T-cell (primary cell): ENCODE measurements at regions not wholly inside any gene's neighbourhood (a gene's known extent, or its start where the extent isn't known, plus 50 kb on each side); places are given as distances from the start of the nearest gene placed in this dataset.

Experiments
- ATAC-seq, 4 experiments: fragments of 200-7000 bp in 3 of 4; fragments of 150-1000 bp in 1 of 4; cut with Tn5 transposase; replicated peaks in 1 of 4; 1 replicate in 3 of 4; 2 replicates in 1 of 4; pipeline ENCODE4 v1.10.0; 2021; ENCODE audit warnings: moderate library complexity in 3 of 4, mild to moderate bottlenecking in 2 of 4, moderate number of reproducible peaks in 1 of 4
- CTCF ChIA-PET, 2 donors: fragments of 300-600 bp; sonication (Branson Sonifier 250); formaldehyde crosslinking; loops; one replicate each; lab custom pipeline; 2022; ENCODE audit warnings: antibody characterized with exemption in 2 of 2; lab: Charles Lee
- POLR2A ChIA-PET, 2 donors: fragments of 300-600 bp; sonication (Branson Sonifier 250); formaldehyde crosslinking; loops; one replicate each; lab custom pipeline; 2022; ENCODE audit warnings: antibody characterized with exemption in 2 of 2; lab: Charles Lee
- DNase-seq, 35 experiments: peaks; one replicate each; pipeline versions ENCODE4 v3.0.0 to v3.0.0-alpha.2; 2013 to 2023
- H3K27ac ChIP-seq: one replicate; pipeline ENCODE4 v1.5.1; 2013; ENCODE audit warnings: low read length
- H3K27me3 ChIP-seq, 2 experiments: replicated peaks in 1 of 2; 1 replicate in 1 of 2; 2 replicates in 1 of 2; pipeline versions ENCODE4 v1.6.1 to v1.7.0; 2013; ENCODE audit warnings: low read length in 1 of 2, mixed read lengths in 1 of 2; ENCODE audit not compliant: control insufficient read depth in 2 of 2, insufficient read depth in 2 of 2; ENCODE audit errors: extremely low read depth in 1 of 2
- H3K36me3 ChIP-seq, 2 donors: 1 replicate in 1 of 2; 2 replicates in 1 of 2; pipeline versions ENCODE4 v1.6.1 to v1.7.0; 2013; ENCODE audit warnings: low read length in 1 of 2; ENCODE audit not compliant: control insufficient read depth in 2 of 2, insufficient read depth in 1 of 2; ENCODE audit errors: extremely low read depth in 1 of 2
- H3K4me1 ChIP-seq, 2 experiments: 1 replicate in 1 of 2; 2 replicates in 1 of 2; pipeline versions ENCODE4 v1.6.1 to v1.7.0; 2013; ENCODE audit warnings: low read length in 2 of 2, mixed read lengths in 1 of 2; ENCODE audit not compliant: insufficient read depth in 2 of 2, control insufficient read depth in 1 of 2; ENCODE audit errors: extremely low read depth in 1 of 2
- H3K4me3 ChIP-seq, 2 donors: 1 replicate in 1 of 2; 2 replicates in 1 of 2; pipeline versions ENCODE4 v1.5.1 to v1.7.0; 2013; ENCODE audit warnings: mild to moderate bottlenecking in 2 of 2, low read length in 1 of 2, moderate library complexity in 1 of 2; ENCODE audit not compliant: control insufficient read depth in 1 of 2; ENCODE audit errors: extremely low read depth in 1 of 2
- H3K9me3 ChIP-seq: 2 replicates; pipeline ENCODE4 v1.7.0; 2013
- H3K27ac Mint-ChIP-seq, 2 donors: one replicate each; pipeline ENCODE4 v1.8.0; 2020 to 2021; ENCODE audit warnings: mild to moderate bottlenecking in 2 of 2, mixed read lengths in 2 of 2
- H3K27me3 Mint-ChIP-seq, 2 donors: one replicate each; pipeline ENCODE4 v1.8.0; 2021 to 2022; ENCODE audit warnings: mixed read lengths in 2 of 2
- H3K36me3 Mint-ChIP-seq: one replicate; pipeline ENCODE4 v1.8.0; 2021; ENCODE audit warnings: mixed read lengths
- H3K4me1 Mint-ChIP-seq, 3 donors: one replicate each; pipeline ENCODE4 v1.8.0; 2020 to 2022; ENCODE audit warnings: mixed read lengths in 3 of 3, mild to moderate bottlenecking in 1 of 3
- H3K4me3 Mint-ChIP-seq, 3 donors: one replicate each; pipeline ENCODE4 v1.8.0; 2020 to 2022; ENCODE audit warnings: mild to moderate bottlenecking in 3 of 3, mixed read lengths in 3 of 3, moderate library complexity in 3 of 3
- H3K9me3 Mint-ChIP-seq, 3 donors: one replicate each; pipeline ENCODE4 v1.8.0; 2020 to 2022; ENCODE audit warnings: mixed read lengths in 3 of 3
- WGBS: methylation state at CpG from one replicate; pipeline ENCODE4 v1.1.5; 2013; ENCODE audit warnings: missing lambda C conversion rate; ENCODE audit not compliant: insufficient coverage; 5-methylcytosine and 5-hydroxymethylcytosine counted together

DNA sequence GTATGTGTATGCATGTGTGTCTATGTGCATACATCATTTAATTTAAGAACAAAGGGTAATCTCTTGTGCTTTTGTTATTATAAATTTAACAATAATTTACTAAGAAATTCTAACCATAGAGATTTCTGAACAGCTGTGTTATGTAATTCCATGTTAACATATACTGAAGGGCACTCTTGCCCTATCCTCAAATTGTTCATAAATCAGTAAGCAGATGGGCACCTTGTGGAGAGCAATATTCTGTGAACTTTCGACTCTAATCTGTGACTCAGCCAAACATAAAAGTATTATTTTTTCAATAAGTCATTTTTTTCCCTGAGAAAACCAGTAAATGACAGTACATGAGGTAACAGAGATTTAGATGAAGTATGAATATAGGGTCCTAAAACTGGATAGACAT lies 938.3 kb upstream of the CRIM1 start:
- Histone ChIP-seq H3K27me3 (no peaks in the 10 kb centered on the region), H3K4me1 (no peaks in the 10 kb centered on the region), H3K9me3 (no peaks in the 10 kb centered on the region), H3K27ac (no peak overlapping the region), H3K36me3 (no peaks in the 10 kb centered on the region), H3K4me3 (no peak overlapping the region)
- no peaks in the 10 kb centered on the region for H3K4me1 Mint-ChIP-seq
- H3K36me3 Mint-ChIP-seq: no peaks in the 10 kb centered on the region
- ChIA-PET CTCF (no interaction called here), POLR2A (no interaction called here)
- DNase-seq (no peak), ATAC-seq (no peak)
- H3K9me3 Mint-ChIP-seq: peaks cover 0 to 14% (median 3%) of the 10 kb centered on the region in 3 donors
- WGBS: no CpG with 5 or more reads among the region's 1 CpG
- no peak overlapping the region for H3K4me3 Mint-ChIP-seq
- no peak overlapping the region for H3K27ac Mint-ChIP-seq
- peaks cover 0 to 4% of the 10 kb centered on the region in 2 donors for H3K27me3 Mint-ChIP-seq

DNA sequence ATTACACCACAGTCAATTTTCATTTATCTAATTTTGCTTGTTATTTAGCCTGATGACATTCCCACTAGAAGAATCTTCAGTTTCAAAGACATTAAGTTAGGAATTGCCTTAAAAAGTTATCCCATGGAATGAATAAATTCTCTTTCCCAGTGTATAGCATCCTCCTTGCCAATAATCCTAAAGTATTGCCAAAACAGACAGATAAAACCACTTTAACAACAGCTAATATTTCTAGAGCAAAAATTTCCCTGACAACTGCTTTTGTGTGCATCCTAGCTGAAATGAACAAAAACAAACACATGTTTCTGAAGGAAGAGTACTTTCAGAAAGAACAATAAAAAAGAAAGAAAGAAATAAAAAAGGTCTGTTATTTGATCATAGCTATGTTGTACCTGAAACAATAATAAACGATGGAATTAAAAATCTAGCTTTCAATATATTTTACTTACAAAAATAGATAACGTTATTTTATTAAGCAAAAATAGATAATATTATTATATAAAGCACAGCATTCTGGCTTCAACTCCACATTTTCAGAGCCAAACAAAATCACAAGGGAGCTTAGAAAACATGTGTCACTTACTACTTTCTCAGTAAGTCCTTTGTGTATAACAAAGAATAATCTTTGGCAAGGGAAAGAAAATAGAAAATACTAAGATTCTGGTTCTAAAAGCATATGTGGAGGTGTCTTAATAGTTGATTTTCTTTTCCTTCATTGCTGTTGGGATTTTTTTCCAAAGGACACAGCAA lies 939.0 kb upstream of the CRIM1 start:
- Histone ChIP-seq H3K27ac (no peak overlapping the region), H3K27me3 (no peaks in the 10 kb centered on the region), H3K4me3 (no peak overlapping the region), H3K36me3 (no peaks in the 10 kb centered on the region), H3K9me3 (no peaks in the 10 kb centered on the region), H3K4me1 (no peaks in the 10 kb centered on the region)
- no peaks in the 10 kb centered on the region for H3K4me1 Mint-ChIP-seq
- ATAC-seq: no peak
- H3K36me3 Mint-ChIP-seq: no peaks in the 10 kb centered on the region
- DNase-seq: no peak
- WGBS: no CpG with 5 or more reads among the region's 2 CpGs
- peaks cover 0 to 4% of the 10 kb centered on the region in 2 donors for H3K27me3 Mint-ChIP-seq
- ChIA-PET CTCF (no interaction called here), POLR2A (no interaction called here)
- peaks cover 0 to 10% (median 3%) of the 10 kb centered on the region in 3 donors for H3K9me3 Mint-ChIP-seq
- no peak overlapping the region for H3K27ac Mint-ChIP-seq
- no peak overlapping the region for H3K4me3 Mint-ChIP-seq

DNA sequence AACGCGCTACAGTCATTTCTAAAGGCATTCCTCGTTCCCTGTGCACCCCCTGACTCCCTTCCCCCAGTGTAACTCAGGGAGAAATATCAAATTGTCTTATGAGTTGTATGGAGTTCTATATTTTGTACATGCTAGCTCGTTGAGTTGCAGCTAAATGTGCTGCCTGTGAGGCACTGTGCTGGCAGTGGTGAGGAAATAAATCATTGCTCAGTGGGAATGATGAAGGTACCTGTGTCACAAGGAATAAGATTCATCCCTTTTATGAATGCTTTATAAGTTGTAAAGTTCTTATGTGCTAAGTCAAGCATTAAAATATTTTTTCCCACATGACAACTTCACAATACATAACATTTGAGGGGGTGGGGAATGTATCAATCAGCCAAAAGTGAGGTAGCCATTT lies 939.6 kb upstream of the CRIM1 start:
- WGBS: no CpG with 5 or more reads among the region's 4 CpGs
- H3K36me3 ChIP-seq: no peaks in the 10 kb centered on the region
- no peak overlapping the region for H3K27ac ChIP-seq
- H3K27ac Mint-ChIP-seq: no peak overlapping the region
- no peaks in the 10 kb centered on the region for H3K4me1 ChIP-seq
- ATAC-seq (no peak), DNase-seq (no peak)
- peaks cover 0 to 6% (median 3%) of the 10 kb centered on the region in 3 donors for H3K9me3 Mint-ChIP-seq
- H3K27me3 ChIP-seq: no peaks in the 10 kb centered on the region
- H3K4me3 ChIP-seq: no peak overlapping the region
- no peaks in the 10 kb centered on the region for H3K36me3 Mint-ChIP-seq
- ChIA-PET POLR2A (no interaction called here), CTCF (no interaction called here)
- H3K9me3 ChIP-seq: no peaks in the 10 kb centered on the region
- no peaks in the 10 kb centered on the region for H3K4me1 Mint-ChIP-seq
- no peak overlapping the region for H3K4me3 Mint-ChIP-seq
- peaks cover 0 to 4% of the 10 kb centered on the region in 2 donors for H3K27me3 Mint-ChIP-seq

DNA sequence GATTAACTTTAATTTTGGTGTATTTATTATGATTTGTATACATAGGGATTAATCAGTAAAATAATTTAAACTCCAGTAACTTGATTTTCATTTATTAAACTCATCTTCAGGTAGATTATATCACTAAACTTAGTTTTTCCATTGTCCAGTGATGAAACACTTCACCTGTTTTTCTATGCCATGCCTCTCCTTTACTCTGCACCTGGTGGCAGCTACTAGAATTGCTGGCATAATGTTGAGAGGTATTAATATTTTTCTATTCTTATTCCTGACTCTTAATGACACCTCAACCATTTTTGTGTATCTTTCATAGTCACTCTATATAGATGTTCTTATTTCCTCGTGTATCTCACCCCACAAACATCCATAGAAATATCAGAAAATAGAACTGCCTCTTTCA lies 940.3 kb upstream of the CRIM1 start:
- 67% methylated on average over 1 of the region's 1 CpG for WGBS
- Mint-ChIP-seq H3K4me1 (no peaks in the 10 kb centered on the region), H3K9me3 (peaks cover 0 to 6% (median 3%) of the 10 kb centered on the region in 3 donors), H3K36me3 (no peaks in the 10 kb centered on the region), H3K4me3 (no peak overlapping the region), H3K27ac (no peak overlapping the region), H3K27me3 (peaks cover 0 to 4% of the 10 kb centered on the region in 2 donors)
- ChIA-PET CTCF (no interaction called here), POLR2A (no interaction called here)
- no peak for DNase-seq
- no peaks in the 10 kb centered on the region for H3K4me1 ChIP-seq
- no peaks in the 10 kb centered on the region for H3K27me3 ChIP-seq
- no peaks in the 10 kb centered on the region for H3K36me3 ChIP-seq
- H3K4me3 ChIP-seq: no peak overlapping the region
- ATAC-seq: no peak
- H3K27ac ChIP-seq: no peak overlapping the region
- no peaks in the 10 kb centered on the region for H3K9me3 ChIP-seq

DNA sequence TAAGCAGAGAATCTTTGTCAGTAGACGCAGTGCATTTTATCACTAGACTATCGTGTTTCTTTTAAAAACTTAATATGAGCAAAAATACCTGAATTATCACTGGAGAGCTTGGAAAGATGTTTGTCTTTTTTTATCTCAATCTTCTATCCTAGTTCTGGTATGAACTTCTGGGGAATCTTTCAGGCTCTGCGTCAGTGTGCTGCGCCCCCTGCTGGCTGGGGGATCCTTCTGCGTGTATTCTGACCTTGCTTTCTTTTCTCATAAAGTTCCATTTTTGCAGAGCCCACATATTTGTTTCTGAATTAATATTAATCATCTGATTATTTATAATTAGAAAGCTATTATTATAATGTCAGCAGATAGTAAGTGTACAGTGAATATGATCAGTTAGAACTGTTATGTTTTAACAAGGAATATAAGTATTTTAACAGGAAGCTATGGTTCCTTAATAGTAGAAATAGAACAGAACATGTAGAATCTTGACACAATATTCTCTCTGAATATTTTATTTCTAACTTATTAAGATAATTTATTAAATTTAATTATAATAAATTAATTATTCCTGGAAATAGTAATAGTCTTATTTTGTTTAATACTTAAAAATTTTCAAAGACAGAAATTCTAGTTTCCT lies 945.0 kb upstream of the CRIM1 start:
- peaks cover 0 to 2% of the 10 kb centered on the region in 2 donors for H3K27me3 Mint-ChIP-seq
- no peak overlapping the region for H3K4me3 Mint-ChIP-seq
- 100% methylated on average over 1 of the region's 5 CpGs for WGBS
- Histone ChIP-seq H3K36me3 (no peaks in the 10 kb centered on the region), H3K4me3 (no peak overlapping the region), H3K9me3 (no peaks in the 10 kb centered on the region), H3K27me3 (no peaks in the 10 kb centered on the region), H3K4me1 (no peaks in the 10 kb centered on the region), H3K27ac (no peak overlapping the region)
- peaks cover 0 to 2% (median 0%) of the 10 kb centered on the region in 3 donors for H3K9me3 Mint-ChIP-seq
- ATAC-seq: no peak
- H3K27ac Mint-ChIP-seq: no peak overlapping the region
- ChIA-PET CTCF (interaction anchor here (1.1 to 1.4 kb wide), 3 partner anchors 8 to 1737 kb away, joined by 3 to 4 read pairs (median 3); no protein-coding TSS in a partner anchor), POLR2A (no interaction called here)
- H3K36me3 Mint-ChIP-seq: no peaks in the 10 kb centered on the region
- DNase-seq: peak in 10 of 35 experiments; percentile 4 to 39 (median 10)
- no peaks in the 10 kb centered on the region for H3K4me1 Mint-ChIP-seq

DNA sequence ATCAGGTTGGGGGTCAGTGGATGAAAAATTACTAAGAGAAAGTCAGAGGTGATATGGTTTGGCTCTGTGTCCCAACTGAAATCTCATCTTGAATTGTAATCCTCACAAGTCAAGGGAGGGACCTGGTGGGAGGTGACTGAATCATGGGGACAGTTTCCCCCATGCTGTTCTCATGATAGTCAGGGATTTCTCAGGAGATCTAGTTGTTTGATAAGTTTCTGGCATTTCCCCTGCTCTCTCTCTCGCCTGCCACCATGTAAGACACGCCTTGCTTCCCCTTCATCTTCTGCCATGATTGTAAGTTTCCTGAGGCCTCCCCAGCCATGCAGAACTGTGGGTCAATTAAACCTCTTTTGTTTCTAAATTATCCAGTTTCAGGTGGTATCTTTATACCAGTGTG lies 945.8 kb upstream of the CRIM1 start:
- H3K36me3 Mint-ChIP-seq: no peaks in the 10 kb centered on the region
- H3K9me3 ChIP-seq: no peaks in the 10 kb centered on the region
- H3K4me3 ChIP-seq: no peak overlapping the region
- H3K27ac ChIP-seq: no peak overlapping the region
- H3K4me1 Mint-ChIP-seq: no peaks in the 10 kb centered on the region
- no peak overlapping the region for H3K4me3 Mint-ChIP-seq
- H3K27me3 ChIP-seq: no peaks in the 10 kb centered on the region
- WGBS: no CpG with 5 or more reads among the region's 2 CpGs
- H3K27ac Mint-ChIP-seq: no peak overlapping the region
- ATAC-seq (no peak), DNase-seq (no peak)
- no peaks in the 10 kb centered on the region for H3K9me3 Mint-ChIP-seq
- no peaks in the 10 kb centered on the region for H3K4me1 ChIP-seq
- ChIA-PET CTCF (no interaction called here), POLR2A (no interaction called here)
- H3K36me3 ChIP-seq: no peaks in the 10 kb centered on the region
- H3K27me3 Mint-ChIP-seq: no peaks in the 10 kb centered on the region
